Esophagus muscularis mucosa (tissue), 4 donors: ENCODE measurements at regions not wholly inside any gene's neighbourhood (a gene's known extent, or its start where the extent isn't known, plus 50 kb on each side); places are given as distances from the start of the nearest gene placed in this dataset.
A peak's percentile ranks its signal among the peaks of the same experiment; 100 is the strongest.

Source experiments
- DNase-seq: peaks from one replicate; pipeline ENCODE4 v3.0.0-alpha.2; 2017; ENCODE audit errors: extremely low spot score
- H3K27ac ChIP-seq, 4 donors: fragments of 200-600 bp; sonication (generic); replicated peaks in 1 of 4; 1 replicate in 3 of 4; 2 replicates in 1 of 4; pipeline ENCODE4 v1.5.1; 2016 to 2019; ENCODE audit warnings: mild to moderate bottlenecking in 1 of 4
- H3K27me3 ChIP-seq, 4 donors: fragments of 200-600 bp; sonication (generic); one replicate each; pipeline versions ENCODE4 v1.5.1 to v1.6.0; 2016 to 2019
- H3K36me3 ChIP-seq, 4 donors: fragments of 200-600 bp; sonication (generic); one replicate each; pipeline ENCODE4 v1.5.1; 2016 to 2019
- H3K4me1 ChIP-seq, 4 donors: fragments of 200-600 bp; sonication (generic); one replicate each; pipeline ENCODE4 v1.5.1; 2016 to 2019
- H3K4me3 ChIP-seq, 4 donors: fragments of 200-600 bp; sonication (generic); 1 replicate in 2 of 4; 2 replicates in 2 of 4; pipeline ENCODE4 v1.5.1; 2016 to 2019; ENCODE audit warnings: mild to moderate bottlenecking in 4 of 4, moderate library complexity in 1 of 4
- H3K9me3 ChIP-seq, 4 donors: fragments of 200-600 bp; sonication (generic); 1 replicate in 3 of 4; 2 replicates in 1 of 4; pipeline ENCODE4 v1.5.1; 2016 to 2019
- CTCF ChIP-seq, 3 experiments: fragments of 200-600 bp in 2 of 3; fragments of 450-650 bp in 1 of 3; sonication (generic) in 2 of 3; IDR thresholded peaks; one replicate each; pipeline ENCODE4 v1.5.1; 2017 to 2019; ENCODE audit warnings: antibody characterized with exemption in 3 of 3, mild to moderate bottlenecking in 2 of 3, moderate library complexity in 1 of 3
- EP300 ChIP-seq: sonication (generic); formaldehyde crosslinking; IDR thresholded peaks from one replicate; pipeline ENCODE4 v1.6.1; 2017; ENCODE audit warnings: antibody characterized with exemption
- POLR2A ChIP-seq: fragments of 450-650 bp; IDR thresholded peaks from one replicate; pipeline ENCODE4 v1.6.1; 2017; ENCODE audit warnings: antibody characterized with exemption, moderate library complexity, mild to moderate bottlenecking, low read depth
- POLR2AphosphoS5 ChIP-seq, 2 donors: sonication (generic); formaldehyde crosslinking; IDR thresholded peaks; one replicate each; pipeline ENCODE4 v1.6.1; 2017; ENCODE audit warnings: antibody characterized with exemption in 2 of 2
- WGBS: methylation state at CpG from one replicate; pipeline ENCODE4 v1.1.5; 2018; 5-methylcytosine and 5-hydroxymethylcytosine counted together
- intact Hi-C: fragments of 100-400 bp; cut with DNase I; formaldehyde crosslinking; loops from one replicate; pipeline ENCODE4 v1.15.1; 2023

GRCh38 chr6:168226061-168226752 is 93.4 kb downstream of the DACT2 start:
- Histone ChIP-seq H3K36me3 (no peaks in the 10 kb centered on the region), H3K27me3 (peaks cover 0 to 5% (median 0%) of the 10 kb centered on the region in 4 donors), H3K4me1 (peaks cover 0 to 23% (median 21%) of the 10 kb centered on the region in 4 donors), H3K9me3 (no peaks in the 10 kb centered on the region), H3K27ac (peak overlapping the region; percentile 33 to 57 (median 49)), H3K4me3 (no peak overlapping the region)
- intact Hi-C loops: no loop called here
- WGBS: 34% methylated on average over 9 of the region's 9 CpGs
- DNase-seq: no peak
- no peak for TF ChIP-seq EP300
- no peak for TF ChIP-seq CTCF (IDR thresholded peaks at IDR 0.05)
- no peak for TF ChIP-seq POLR2A
- no peak for TF ChIP-seq POLR2AphosphoS5 (IDR thresholded peaks at IDR 0.05)

GRCh38 chr6:168225471-168225911 is 94.1 kb downstream of the DACT2 start:
- Histone ChIP-seq H3K9me3 (no peaks in the 10 kb centered on the region), H3K36me3 (no peaks in the 10 kb centered on the region), H3K27me3 (peaks cover 0 to 5% (median 0%) of the 10 kb centered on the region in 4 donors), H3K4me3 (no peak overlapping the region), H3K4me1 (peaks cover 0 to 23% (median 21%) of the 10 kb centered on the region in 4 donors), H3K27ac (peak overlapping the region in 1 of 4 donors; percentile 50)
- no peak for DNase-seq
- WGBS: 13% methylated on average over 7 of the region's 7 CpGs
- peak in 1 of 2 donors; percentile 13 for TF ChIP-seq POLR2AphosphoS5 (IDR thresholded peaks at IDR 0.05)
- TF ChIP-seq POLR2A: no peak
- no peak for TF ChIP-seq CTCF (IDR thresholded peaks at IDR 0.05)
- intact Hi-C loops: no loop called here

DNA sequence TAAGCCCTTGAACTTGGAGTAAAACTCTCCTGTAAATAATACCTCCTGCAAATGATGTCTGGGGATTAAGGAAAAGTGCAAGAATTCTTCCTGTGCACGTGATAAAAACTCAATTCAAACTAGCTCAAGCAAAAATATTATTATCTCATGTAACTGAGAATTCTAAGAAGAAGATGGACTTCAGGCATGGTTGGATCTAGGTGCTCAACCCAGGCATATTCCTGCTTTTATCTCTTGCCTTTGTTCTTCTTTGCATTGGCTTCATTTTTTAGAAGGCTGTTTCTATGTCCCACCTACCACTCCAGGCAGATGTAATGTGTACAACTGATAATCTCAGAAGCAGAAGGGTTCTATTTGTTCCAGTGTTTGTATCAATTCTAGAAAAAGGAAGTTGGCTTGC is 95.8 kb downstream of the DACT2 start:
- TF ChIP-seq CTCF (IDR thresholded peaks at IDR 0.05): no peak
- no peak for TF ChIP-seq POLR2A
- no peak for TF ChIP-seq EP300
- no peak for TF ChIP-seq POLR2AphosphoS5 (IDR thresholded peaks at IDR 0.05)
- no peak overlapping the region for H3K27ac ChIP-seq
- DNase-seq: no peak
- peaks cover 0 to 5% (median 0%) of the 10 kb centered on the region in 4 donors for H3K27me3 ChIP-seq
- peaks cover under 1 to 23% (median 21%) of the 10 kb centered on the region in 4 donors for H3K4me1 ChIP-seq
- intact Hi-C loops: no loop called here
- WGBS: 88% methylated on average over 1 of the region's 1 CpG
- no peaks in the 10 kb centered on the region for H3K36me3 ChIP-seq
- no peaks in the 10 kb centered on the region for H3K9me3 ChIP-seq
- H3K4me3 ChIP-seq: no peak overlapping the region

- no peak for TF ChIP-seq POLR2A
- TF ChIP-seq CTCF (IDR thresholded peaks at IDR 0.05): no peak
- H3K36me3 ChIP-seq: no peaks in the 10 kb centered on the region
- peaks cover 0 to 5% (median 0%) of the 10 kb centered on the region in 4 donors for H3K27me3 ChIP-seq
- H3K27ac ChIP-seq: no peak overlapping the region
- intact Hi-C loops: no loop called here
- no peaks in the 10 kb centered on the region for H3K9me3 ChIP-seq
- H3K4me3 ChIP-seq: no peak overlapping the region
- DNase-seq: no peak
- WGBS: 100% methylated on average over 2 of the region's 2 CpGs
- peaks cover 3 to 27% (median 22%) of the 10 kb centered on the region in 4 donors for H3K4me1 ChIP-seq
Measured at GRCh38 chr6:168223150-168223549, 96.4 kb downstream of the DACT2 start.
